ENCODE measurements at regions not wholly inside any gene's neighbourhood (a gene's known extent, or its start where the extent isn't known, plus 50 kb on each side); places are given as distances from the start of the nearest gene placed in this dataset.

- TF ChIP-seq CTCF (IDR thresholded peaks at IDR 0.05), result no peak
- no peak for TF ChIP-seq EP300 (IDR thresholded peaks at IDR 0.05)
- TF ChIP-seq POLR2A (IDR thresholded peaks at IDR 0.05), result no peak
- TF ChIP-seq POLR2AphosphoS5 (IDR thresholded peaks at IDR 0.05), result no peak
Observed at GRCh38 chr2:15769676-15770547, 170.4 kb upstream of the MYCN start.
